AG04450 (cell line): ENCODE measurements at regions not wholly inside any gene's neighbourhood (a gene's known extent, or its start where the extent isn't known, plus 50 kb on each side); places are given as distances from the start of the nearest gene placed in this dataset.

Source experiments
- CTCF ChIA-PET: fragments of 300-600, 350-600 bp; formaldehyde crosslinking; extraction: SDS; loops from one replicate; lab custom pipeline; 2022; ENCODE audit warnings: antibody characterized with exemption, inconsistent platforms; lab: Charles Lee
- POLR2A ChIA-PET: fragments of 350-600 bp; formaldehyde crosslinking; extraction: SDS; loops from one replicate; lab custom pipeline; 2021; ENCODE audit warnings: antibody characterized with exemption, inconsistent platforms; lab: Yijun Ruan, JAX
- DNase-seq: peaks from one replicate; pipeline ENCODE4 v3.0.0-alpha.2; 2011; ENCODE audit warnings: low read depth, low spot score
- H3K27ac ChIP-seq: one replicate; pipeline ENCODE4 v1.5.1; 2012; ENCODE audit warnings: low read depth, low read length, control low read depth
- H3K27me3 ChIP-seq: one replicate; pipeline ENCODE4 v1.6.0; 2012; ENCODE audit warnings: low read length; ENCODE audit not compliant: control insufficient read depth, insufficient read depth
- H3K4me3 ChIP-seq: 2 replicates; pipeline ENCODE4 v1.5.1; 2011; ENCODE audit warnings: mild to moderate bottlenecking, low read depth, low read length, control low read depth
- H3K9me3 ChIP-seq: 2 replicates; pipeline ENCODE4 v1.5.1; 2012; ENCODE audit warnings: low read length; ENCODE audit not compliant: control insufficient read depth, insufficient read depth
- TF ChIP-seq, protein P1 (sequence below): IDR thresholded peaks from 2 replicates; pipeline ENCODE4 v1.5.1; 2011; ENCODE audit warnings: low read depth, low read length, control low read depth, inconsistent platforms

DNA sequence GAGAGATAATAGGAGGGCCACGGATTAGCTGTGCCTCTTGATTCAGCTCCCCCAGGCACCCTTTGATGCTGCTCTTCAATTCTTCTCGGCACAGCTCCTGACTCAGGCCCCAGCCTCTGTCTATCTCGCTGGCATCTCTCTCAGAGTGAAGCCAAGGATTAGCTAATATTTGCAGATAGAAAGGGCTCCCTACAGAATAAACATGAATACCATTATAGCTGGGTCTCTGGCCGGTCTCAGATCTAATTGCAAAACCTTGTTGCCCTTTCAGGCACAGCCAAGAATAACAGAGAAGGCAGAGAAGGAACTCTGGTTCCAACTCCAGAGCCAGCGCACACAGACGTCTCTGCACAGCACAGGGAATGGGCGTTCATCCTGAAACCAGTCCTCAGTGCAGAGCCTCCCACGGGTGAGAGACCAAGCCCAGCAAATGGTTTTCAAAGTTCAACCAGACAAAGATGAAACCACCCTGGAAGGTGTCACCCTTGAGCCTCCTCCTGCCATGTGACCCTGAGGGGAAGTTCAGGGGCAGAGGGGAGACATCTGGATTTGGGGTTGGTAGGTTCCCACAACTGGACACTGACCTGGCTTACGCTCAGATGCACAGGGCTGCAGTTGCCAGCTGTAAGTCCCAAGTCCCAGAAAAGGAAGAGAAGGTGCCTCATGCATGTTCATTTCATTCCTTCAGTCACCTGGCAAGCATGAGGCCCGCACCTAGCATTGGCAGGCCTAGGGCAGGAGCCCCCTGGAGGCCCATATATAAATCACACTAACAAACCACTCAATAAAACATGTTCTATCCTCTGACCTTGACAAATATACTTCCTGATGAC lies 394.0 kb downstream of the NPHP4 start:
- TF ChIP-seq, protein P1, sequence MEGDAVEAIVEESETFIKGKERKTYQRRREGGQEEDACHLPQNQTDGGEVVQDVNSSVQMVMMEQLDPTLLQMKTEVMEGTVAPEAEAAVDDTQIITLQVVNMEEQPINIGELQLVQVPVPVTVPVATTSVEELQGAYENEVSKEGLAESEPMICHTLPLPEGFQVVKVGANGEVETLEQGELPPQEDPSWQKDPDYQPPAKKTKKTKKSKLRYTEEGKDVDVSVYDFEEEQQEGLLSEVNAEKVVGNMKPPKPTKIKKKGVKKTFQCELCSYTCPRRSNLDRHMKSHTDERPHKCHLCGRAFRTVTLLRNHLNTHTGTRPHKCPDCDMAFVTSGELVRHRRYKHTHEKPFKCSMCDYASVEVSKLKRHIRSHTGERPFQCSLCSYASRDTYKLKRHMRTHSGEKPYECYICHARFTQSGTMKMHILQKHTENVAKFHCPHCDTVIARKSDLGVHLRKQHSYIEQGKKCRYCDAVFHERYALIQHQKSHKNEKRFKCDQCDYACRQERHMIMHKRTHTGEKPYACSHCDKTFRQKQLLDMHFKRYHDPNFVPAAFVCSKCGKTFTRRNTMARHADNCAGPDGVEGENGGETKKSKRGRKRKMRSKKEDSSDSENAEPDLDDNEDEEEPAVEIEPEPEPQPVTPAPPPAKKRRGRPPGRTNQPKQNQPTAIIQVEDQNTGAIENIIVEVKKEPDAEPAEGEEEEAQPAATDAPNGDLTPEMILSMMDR, result no peak
- H3K4me3 ChIP-seq, result no peak overlapping the region
- no peaks in the 10 kb centered on the region for H3K27me3 ChIP-seq
- H3K9me3 ChIP-seq, result peaks cover 80% of the 10 kb centered on the region
- H3K27ac ChIP-seq, result no peak overlapping the region
- no peak for DNase-seq
- ChIA-PET CTCF (no interaction called here), POLR2A (no interaction called here)

DNA sequence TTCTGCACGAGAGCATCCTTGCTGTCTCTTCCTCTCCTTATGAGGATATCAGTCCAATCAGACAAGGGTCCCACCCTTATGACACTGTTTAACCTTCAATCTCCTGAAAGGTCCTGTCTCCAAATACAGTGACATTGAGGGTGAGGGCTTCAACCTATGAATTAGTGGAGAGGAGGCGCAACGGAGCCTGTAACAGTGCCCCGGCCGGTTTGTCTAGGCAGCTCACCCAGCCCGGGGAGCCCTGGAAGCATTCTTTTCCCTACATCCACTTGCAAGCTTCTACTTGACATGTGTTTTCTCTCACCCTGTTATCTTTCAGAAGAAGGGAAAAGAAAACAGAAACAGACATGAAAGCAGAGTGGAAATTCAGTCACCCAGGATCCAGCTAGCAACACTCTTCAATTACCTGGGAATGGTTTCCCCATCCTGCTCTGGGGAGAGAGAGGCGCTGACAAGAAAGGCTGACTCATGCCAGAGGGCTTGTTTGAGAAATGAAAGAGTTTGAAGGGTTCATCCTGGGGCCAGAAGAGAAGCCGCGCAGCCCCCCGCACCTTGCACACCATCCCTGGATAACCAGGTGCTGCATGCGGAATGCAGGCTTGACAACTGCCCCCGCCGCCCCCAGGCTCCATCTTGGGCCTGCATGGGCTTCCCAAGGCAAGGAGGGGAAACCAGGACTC lies 394.9 kb downstream of the NPHP4 start:
- POLR2A ChIA-PET, result no interaction called here
- CTCF ChIA-PET, result no interaction called here
- DNase-seq, result no peak
- no peak overlapping the region for H3K27ac ChIP-seq
- peaks cover 87% of the 10 kb centered on the region for H3K9me3 ChIP-seq
- TF ChIP-seq, protein P1, result no peak
- H3K4me3 ChIP-seq, result no peak overlapping the region
- no peaks in the 10 kb centered on the region for H3K27me3 ChIP-seq

DNA sequence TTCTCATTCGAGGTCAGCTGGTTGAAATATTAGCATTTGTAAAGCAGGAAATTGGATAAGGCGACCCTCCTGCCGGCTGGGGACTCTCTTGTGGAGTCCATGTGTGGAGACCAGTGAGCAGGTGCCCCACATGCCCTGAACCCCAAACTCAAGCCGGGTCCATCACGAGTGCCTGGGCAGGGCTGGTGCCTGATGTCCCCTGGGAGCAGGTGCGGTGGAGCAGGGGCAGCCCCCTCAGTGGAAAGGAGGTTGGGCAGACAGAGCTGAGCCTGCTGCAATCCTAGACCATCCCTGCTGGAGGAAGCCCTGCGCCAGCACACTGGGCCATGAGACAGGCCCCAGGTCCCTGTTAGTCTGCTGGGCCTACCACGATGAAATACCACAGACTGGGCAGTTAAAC lies 395.6 kb downstream of the NPHP4 start:
- ChIA-PET POLR2A (no interaction called here), CTCF (no interaction called here)
- DNase-seq, result no peak
- H3K9me3 ChIP-seq, result peaks cover 91% of the 10 kb centered on the region
- H3K27me3 ChIP-seq, result no peaks in the 10 kb centered on the region
- TF ChIP-seq, protein P1, result no peak
- H3K27ac ChIP-seq, result no peak overlapping the region
- no peak overlapping the region for H3K4me3 ChIP-seq

DNA sequence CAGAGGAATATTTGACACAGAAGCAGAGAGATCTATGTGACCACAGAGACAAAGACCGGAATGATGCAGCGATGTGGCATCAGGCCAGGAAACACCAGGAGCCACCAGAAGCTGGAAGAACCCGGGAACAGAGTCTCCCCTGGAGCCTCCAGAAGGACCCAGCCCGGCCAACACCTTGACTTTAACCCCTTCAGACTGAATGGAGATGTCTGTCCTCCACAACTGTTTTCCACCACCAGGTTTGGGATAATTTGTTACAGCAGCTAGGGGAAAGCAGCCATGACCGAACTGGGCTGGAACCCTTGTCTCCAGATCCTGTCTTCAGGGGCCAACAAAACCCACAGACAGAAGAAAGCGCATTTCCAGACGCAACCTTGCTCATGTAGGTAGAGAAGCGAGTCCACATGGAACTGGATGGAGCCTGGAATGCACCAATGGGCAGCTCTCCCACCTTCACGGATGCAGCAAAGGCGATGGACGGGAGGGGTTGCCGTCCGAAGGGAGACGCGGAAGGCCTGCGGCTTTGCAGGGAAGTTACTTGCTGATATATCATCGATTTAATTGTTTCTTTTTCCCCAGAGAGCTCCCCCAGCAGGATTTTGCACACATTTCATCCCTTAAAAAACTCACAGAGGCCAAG lies 396.6 kb downstream of the NPHP4 start:
- Histone ChIP-seq H3K4me3 (no peak overlapping the region), H3K27ac (no peak overlapping the region), H3K9me3 (peaks cover 85% of the 10 kb centered on the region), H3K27me3 (no peaks in the 10 kb centered on the region)
- CTCF ChIA-PET, result no interaction called here
- no peak for DNase-seq
- POLR2A ChIA-PET, result no interaction called here
- TF ChIP-seq, protein P1, result no peak
